ACC112 (cell line): ENCODE measurements at regions not wholly inside any gene's neighbourhood (a gene's known extent, or its start where the extent isn't known, plus 50 kb on each side); places are given as distances from the start of the nearest gene placed in this dataset.

Experiments
- H2AFZ ChIP-seq: fragments of 200-600 bp; sonication (generic); one replicate; pipeline ENCODE4 v1.6.0; 2017; ENCODE audit warnings: antibody characterized with exemption, low read length; ENCODE audit not compliant: unreplicated experiment
- H3K27ac ChIP-seq: fragments of 200-600 bp; sonication (generic); 2 replicates; pipeline ENCODE4 v1.5.1; 2014; ENCODE audit warnings: low read depth, mild to moderate bottlenecking, antibody characterized with exemption, low read length, moderate library complexity
- H3K27me3 ChIP-seq: fragments of 200-600 bp; sonication (generic); 2 replicates; pipeline ENCODE4 v1.6.1; 2014; ENCODE audit warnings: mild to moderate bottlenecking, antibody characterized with exemption, low read length, moderate library complexity, mixed read lengths; ENCODE audit not compliant: insufficient read depth
- H3K36me3 ChIP-seq: fragments of 200-600 bp; sonication (generic); 2 replicates; pipeline ENCODE4 v1.6.1; 2016; ENCODE audit warnings: mild to moderate bottlenecking, antibody characterized with exemption, low read length, moderate library complexity, mixed read lengths; ENCODE audit not compliant: insufficient read depth
- H3K4me1 ChIP-seq: fragments of 200-600 bp; sonication (generic); one replicate; pipeline ENCODE4 v1.6.1; 2016; ENCODE audit warnings: low read length, mixed read lengths; ENCODE audit not compliant: insufficient read depth, unreplicated experiment, control insufficient read depth
- H3K4me3 ChIP-seq: fragments of 200-600 bp; sonication (generic); 2 replicates; pipeline ENCODE4 v1.5.1; 2014; ENCODE audit warnings: mild to moderate bottlenecking, low read depth, low read length
- H3K79me2 ChIP-seq: fragments of 200-600 bp; sonication (generic); one replicate; pipeline ENCODE4 v1.6.0; 2016; ENCODE audit warnings: low read length; ENCODE audit not compliant: control insufficient read depth, unreplicated experiment, insufficient read depth

- H3K4me1 ChIP-seq, result no peaks in the 10 kb centered on the region
These were observed 158.2 kb downstream of the TFAP2B start for GRCh38 chr6:50976907-50977306.

DNA sequence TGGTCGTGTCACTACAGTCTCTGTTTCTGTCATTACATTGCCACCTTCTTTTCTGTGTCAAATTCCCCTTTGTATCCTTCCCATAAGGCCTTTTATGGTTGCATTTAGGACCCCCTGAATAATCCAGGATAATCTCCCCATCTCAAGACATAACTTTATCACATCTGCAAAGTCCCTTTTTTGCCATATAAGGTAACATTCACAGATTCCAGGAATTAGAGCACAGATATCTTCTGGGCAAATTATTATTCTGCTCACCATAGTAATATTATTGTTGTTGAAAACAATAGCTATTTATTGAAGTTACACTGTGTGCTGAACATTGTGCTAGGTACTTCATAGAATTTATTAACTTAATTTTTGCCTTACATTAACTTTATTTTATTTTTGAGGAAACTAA, 159.1 kb downstream of the TFAP2B start:
- H3K27ac ChIP-seq, result no peak overlapping the region
- H3K4me1 ChIP-seq, result no peaks in the 10 kb centered on the region
- H3K36me3 ChIP-seq, result no peaks in the 10 kb centered on the region
- no peaks in the 10 kb centered on the region for H3K79me2 ChIP-seq
- no peaks in the 10 kb centered on the region for H3K27me3 ChIP-seq
- no peak overlapping the region for H3K4me3 ChIP-seq
- no peak overlapping the region for H2AFZ ChIP-seq

More at GRCh38 chr6:50976907-50977306, 158.2 kb downstream of the TFAP2B start:
- no peak overlapping the region for H2AFZ ChIP-seq
- no peaks in the 10 kb centered on the region for H3K36me3 ChIP-seq
- H3K27me3 ChIP-seq, result no peaks in the 10 kb centered on the region
- H3K27ac ChIP-seq, result no peak overlapping the region
- H3K79me2 ChIP-seq, result no peaks in the 10 kb centered on the region
- no peak overlapping the region for H3K4me3 ChIP-seq

DNA sequence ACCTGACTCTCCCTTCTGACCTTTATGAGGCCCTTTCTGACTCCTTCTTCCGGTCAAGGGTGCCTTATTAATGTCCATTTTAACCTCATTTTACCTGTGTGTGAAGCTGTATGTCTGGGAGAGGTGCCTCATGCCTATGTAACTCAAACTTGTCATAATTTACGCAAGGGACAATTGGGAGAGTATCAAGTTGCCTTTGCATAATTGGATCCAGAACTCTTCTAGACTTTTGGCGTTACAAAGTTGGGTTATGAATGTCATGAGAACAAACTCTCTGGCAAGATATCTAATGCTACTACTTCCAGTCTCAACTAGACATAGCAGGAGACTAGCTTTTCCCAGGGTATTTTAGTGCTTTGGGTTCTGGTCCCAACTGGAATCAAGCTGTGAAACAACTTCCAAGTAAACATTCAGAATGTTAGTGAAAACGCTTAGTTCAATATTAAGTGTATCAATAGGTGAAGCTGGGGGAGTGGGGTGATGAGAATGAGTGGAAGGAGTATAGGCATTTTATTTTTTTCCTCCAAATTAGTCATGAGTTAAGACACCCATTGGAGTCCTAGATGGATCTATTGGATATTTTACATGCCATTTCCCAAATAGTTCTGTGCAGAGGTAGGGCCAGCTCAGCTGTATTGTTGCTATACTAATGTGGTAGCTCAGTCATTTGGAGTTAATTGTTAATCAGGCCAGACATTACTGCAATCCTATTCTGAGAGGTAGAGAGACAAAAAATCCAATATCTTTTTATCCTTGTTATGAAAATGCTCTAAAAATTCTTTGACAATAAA, 159.9 kb downstream of the TFAP2B start:
- Histone ChIP-seq H3K79me2 (no peaks in the 10 kb centered on the region), H3K36me3 (no peaks in the 10 kb centered on the region), H3K4me3 (no peak overlapping the region), H3K4me1 (no peaks in the 10 kb centered on the region), H2AFZ (no peak overlapping the region), H3K27ac (no peak overlapping the region), H3K27me3 (no peaks in the 10 kb centered on the region)

DNA sequence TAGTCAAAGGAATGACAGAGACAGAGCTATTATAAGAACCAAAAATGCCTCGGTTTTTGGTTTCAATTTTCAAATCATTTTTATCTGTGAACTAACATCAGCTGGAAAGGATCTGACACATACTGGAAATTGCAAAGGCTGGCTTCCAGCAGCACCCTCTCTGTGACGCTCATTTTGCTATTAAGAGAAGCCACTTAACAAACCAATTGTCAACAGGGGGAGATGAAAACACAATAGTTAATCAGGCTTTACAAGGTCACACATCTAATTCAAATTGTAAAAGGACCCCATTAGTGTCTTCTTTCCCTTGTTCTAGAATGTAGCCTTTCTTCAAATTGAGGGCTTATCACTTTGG, 160.5 kb downstream of the TFAP2B start:
- no peak overlapping the region for H2AFZ ChIP-seq
- no peak overlapping the region for H3K4me3 ChIP-seq
- H3K79me2 ChIP-seq, result no peaks in the 10 kb centered on the region
- H3K4me1 ChIP-seq, result no peaks in the 10 kb centered on the region
- no peaks in the 10 kb centered on the region for H3K27me3 ChIP-seq
- no peaks in the 10 kb centered on the region for H3K36me3 ChIP-seq
- H3K27ac ChIP-seq, result no peak overlapping the region

GRCh38 chr6:50984135-50984534, 165.5 kb downstream of the TFAP2B start:
- no peaks in the 10 kb centered on the region for H3K79me2 ChIP-seq
- H3K36me3 ChIP-seq, result no peaks in the 10 kb centered on the region
- H3K4me3 ChIP-seq, result no peak overlapping the region
- H2AFZ ChIP-seq, result no peak overlapping the region
- no peak overlapping the region for H3K27ac ChIP-seq
- no peaks in the 10 kb centered on the region for H3K27me3 ChIP-seq
- no peaks in the 10 kb centered on the region for H3K4me1 ChIP-seq

DNA sequence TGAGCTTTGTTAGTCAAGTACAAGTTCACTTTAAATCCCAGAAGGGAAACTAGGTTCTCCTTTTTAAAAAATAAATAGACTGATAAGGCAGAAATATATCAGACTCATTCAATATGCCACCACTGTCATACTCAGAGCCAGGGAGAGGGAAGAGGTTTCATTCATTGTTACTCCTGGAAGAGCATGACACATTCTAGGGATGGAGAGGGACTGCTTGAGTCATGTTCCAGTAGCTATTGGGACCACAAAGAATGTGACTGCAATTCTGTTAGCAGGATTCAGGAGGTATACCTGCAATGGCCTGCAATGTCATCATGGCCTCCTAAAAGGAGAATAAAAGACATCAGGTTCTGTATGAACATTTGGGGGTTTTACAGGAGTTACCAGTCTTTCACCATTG, 167.6 kb downstream of the TFAP2B start:
- no peaks in the 10 kb centered on the region for H3K79me2 ChIP-seq
- no peaks in the 10 kb centered on the region for H3K36me3 ChIP-seq
- no peak overlapping the region for H3K4me3 ChIP-seq
- H3K4me1 ChIP-seq, result no peaks in the 10 kb centered on the region
- no peak overlapping the region for H3K27ac ChIP-seq
- H3K27me3 ChIP-seq, result no peaks in the 10 kb centered on the region
- no peak overlapping the region for H2AFZ ChIP-seq

- Histone ChIP-seq H3K36me3 (no peaks in the 10 kb centered on the region), H2AFZ (no peak overlapping the region), H3K27ac (no peak overlapping the region), H3K4me3 (no peak overlapping the region), H3K4me1 (no peaks in the 10 kb centered on the region), H3K27me3 (no peaks in the 10 kb centered on the region), H3K79me2 (no peaks in the 10 kb centered on the region)
These were observed 170.5 kb downstream of the TFAP2B start for GRCh38 chr6:50989123-50989522.

- Histone ChIP-seq H3K4me1 (no peaks in the 10 kb centered on the region), H3K36me3 (no peaks in the 10 kb centered on the region), H3K27ac (no peak overlapping the region), H3K4me3 (no peak overlapping the region), H3K27me3 (no peaks in the 10 kb centered on the region), H2AFZ (no peak overlapping the region), H3K79me2 (no peaks in the 10 kb centered on the region)
These were observed 172.2 kb downstream of the TFAP2B start for GRCh38 chr6:50990750-50991446.

DNA sequence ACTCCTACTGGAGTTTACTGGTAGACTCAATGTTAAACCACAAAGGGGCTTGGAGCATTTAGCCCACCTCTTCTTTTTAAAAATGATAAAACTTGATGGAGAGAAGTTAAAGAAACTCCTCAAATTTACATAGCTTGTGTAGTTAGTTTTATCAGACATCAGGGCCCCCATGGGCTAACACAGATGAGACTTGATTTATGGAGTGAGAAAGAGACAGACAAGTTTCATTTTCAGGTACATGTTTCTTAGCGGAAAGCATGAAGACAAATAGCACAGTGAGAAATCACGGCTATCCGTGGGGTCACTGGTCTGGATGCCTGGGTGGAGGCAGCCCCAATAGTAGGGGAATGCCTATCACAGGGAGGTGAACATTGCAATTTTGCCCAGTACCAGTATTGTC, 173.6 kb downstream of the TFAP2B start:
- H3K4me1 ChIP-seq, result no peaks in the 10 kb centered on the region
- no peak overlapping the region for H3K27ac ChIP-seq
- H3K79me2 ChIP-seq, result no peaks in the 10 kb centered on the region
- no peak overlapping the region for H3K4me3 ChIP-seq
- H3K27me3 ChIP-seq, result no peaks in the 10 kb centered on the region
- no peaks in the 10 kb centered on the region for H3K36me3 ChIP-seq
- H2AFZ ChIP-seq, result no peak overlapping the region

DNA sequence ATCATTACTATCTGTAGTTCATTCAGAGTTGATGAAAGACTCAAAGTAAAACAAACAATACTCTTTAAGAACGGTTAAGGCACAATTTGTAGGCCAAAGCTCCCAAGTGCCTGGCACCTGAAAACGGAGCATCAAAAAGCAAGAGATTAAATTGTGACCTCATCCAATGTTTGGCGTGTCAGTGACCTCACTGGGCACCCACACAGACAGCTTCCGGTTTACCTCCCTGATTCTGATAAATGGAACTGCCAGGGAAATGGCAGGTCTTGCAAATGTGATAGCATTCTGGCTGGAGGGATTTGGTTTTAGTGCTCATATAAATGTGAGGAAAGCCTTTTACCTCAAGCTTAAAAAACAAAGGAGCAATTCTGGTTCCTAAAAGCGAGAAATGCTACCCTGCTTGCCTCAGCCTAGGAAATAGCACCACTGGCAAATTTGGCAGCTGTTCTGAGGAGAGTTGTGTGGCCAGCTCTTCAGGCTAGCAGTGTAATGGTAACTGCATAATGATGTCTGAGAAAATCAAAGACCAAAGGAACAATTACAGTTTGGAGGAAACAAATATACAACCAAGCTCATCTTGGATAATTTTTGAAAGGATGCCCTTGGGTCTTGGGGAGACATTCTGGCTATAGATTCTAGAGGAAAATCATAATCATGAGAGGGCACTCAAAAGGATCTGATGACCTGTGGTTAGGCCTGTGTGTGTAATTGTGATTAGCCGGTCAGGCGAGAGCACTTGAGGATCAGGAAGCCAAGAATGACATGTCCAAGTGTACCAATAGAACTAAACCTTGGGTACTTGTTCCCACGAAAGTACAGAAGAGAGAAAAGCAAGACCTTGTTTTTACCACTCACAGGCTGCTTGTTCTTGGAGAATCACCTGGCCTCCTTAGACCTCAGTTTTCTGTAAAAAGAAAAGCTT, 174.3 kb downstream of the TFAP2B start:
- H3K27me3 ChIP-seq, result no peaks in the 10 kb centered on the region
- H3K4me1 ChIP-seq, result no peaks in the 10 kb centered on the region
- no peak overlapping the region for H3K27ac ChIP-seq
- H3K79me2 ChIP-seq, result no peaks in the 10 kb centered on the region
- H2AFZ ChIP-seq, result no peak overlapping the region
- no peak overlapping the region for H3K4me3 ChIP-seq
- H3K36me3 ChIP-seq, result no peaks in the 10 kb centered on the region
